HL-60/S4 treated with phorbol 12-myristate 13-acetate at 8.2 ng/mL for 4 days and 3 days (cell line): ENCODE measurements at regions not wholly inside any gene's neighbourhood (a gene's known extent, or its start where the extent isn't known, plus 50 kb on each side); places are given as distances from the start of the nearest gene placed in this dataset.
"Not testable (repeated sequence)": the region's sequence is repeated elsewhere in the genome, so short reads cannot be mapped to it uniquely, and the experiment has no call there.

Source experiments
- in situ Hi-C: fragments of 300-500 bp; cut with MboI; formaldehyde crosslinking; loops from 2 replicates; pipeline ENCODE4 v1.15.0; 2022; ENCODE audit warnings: low sequenced_read_pairs

GRCh38 chr2:194723446-194723845 is 933.6 kb upstream of the SLC39A10 start:
- in situ Hi-C loops = no loop called here

GRCh38 chr2:194721227-194721626 is 935.8 kb upstream of the SLC39A10 start:
- in situ Hi-C loops = no loop called here

GRCh38 chr2:194720462-194720861 is 936.6 kb upstream of the SLC39A10 start:
- in situ Hi-C loops = no loop called here

- in situ Hi-C loops = no loop called here
Observed at GRCh38 chr2:194718881-194719280, 938.1 kb upstream of the SLC39A10 start.

- in situ Hi-C loops = no loop called here
Observed at GRCh38 chr2:194714541-194714940, 942.5 kb upstream of the SLC39A10 start.

GRCh38 chr2:194709840-194710239 is 947.2 kb upstream of the SLC39A10 start:
- in situ Hi-C loops = no loop called here

- in situ Hi-C loops = no loop called here
Observed at GRCh38 chr2:194706179-194706578, 950.8 kb upstream of the SLC39A10 start.

- in situ Hi-C loops = no loop called here
Observed at GRCh38 chr2:194705398-194705797, 951.6 kb upstream of the SLC39A10 start.

- in situ Hi-C loops = no loop called here
Observed at GRCh38 chr2:194700726-194701125, 956.3 kb upstream of the SLC39A10 start.

GRCh38 chr2:194700116-194700515 is 956.9 kb upstream of the SLC39A10 start:
- in situ Hi-C loops = no loop called here

- in situ Hi-C loops = no loop called here
Observed at GRCh38 chr2:194698012-194698411, 959.0 kb upstream of the SLC39A10 start.

GRCh38 chr2:194697439-194697838 is 959.6 kb upstream of the SLC39A10 start:
- in situ Hi-C loops = no loop called here

- in situ Hi-C loops = no loop called here
Observed at GRCh38 chr2:194696690-194697089, 960.3 kb upstream of the SLC39A10 start.

- in situ Hi-C loops = no loop called here
Observed at GRCh38 chr2:194686569-194686968, 970.5 kb upstream of the SLC39A10 start.

- in situ Hi-C loops = no loop called here
Observed at GRCh38 chr2:194674043-194674442, 983.0 kb upstream of the SLC39A10 start.

GRCh38 chr2:194672994-194673393 is 984.0 kb upstream of the SLC39A10 start:
- in situ Hi-C loops = no loop called here

- in situ Hi-C loops = no loop called here
Observed at GRCh38 chr2:194661431-194661830, 995.6 kb upstream of the SLC39A10 start.

- in situ Hi-C loops = not testable (repeated sequence)
Observed at GRCh38 chr2:194639057-194639456, 1018.0 kb upstream of the SLC39A10 start.

- in situ Hi-C loops = no loop called here
Observed at GRCh38 chr2:194621945-194622344, 1035.1 kb upstream of the SLC39A10 start.

- in situ Hi-C loops = no loop called here
Observed at GRCh38 chr2:194619366-194619765, 1037.7 kb upstream of the SLC39A10 start.

GRCh38 chr2:194618432-194618831 is 1038.6 kb upstream of the SLC39A10 start:
- in situ Hi-C loops = no loop called here

GRCh38 chr2:194616334-194616733 is 1040.7 kb upstream of the SLC39A10 start:
- in situ Hi-C loops = no loop called here

GRCh38 chr2:194610297-194610696 is 1046.7 kb upstream of the SLC39A10 start:
- in situ Hi-C loops = no loop called here

- in situ Hi-C loops = no loop called here
Observed at GRCh38 chr2:194603429-194603828, 1053.6 kb upstream of the SLC39A10 start.
